B cell (primary cell): ENCODE measurements at regions not wholly inside any gene's neighbourhood (a gene's known extent, or its start where the extent isn't known, plus 50 kb on each side); places are given as distances from the start of the nearest gene placed in this dataset.

Source experiments
- EZH2 ChIP-seq: IDR thresholded peaks from 2 replicates; pipeline ENCODE4 v1.6.1; 2012; ENCODE audit warnings: borderline replicate concordance, low read depth, mild to moderate bottlenecking, moderate library complexity, low read length; ENCODE audit not compliant: insufficient read depth, poor library complexity, severe bottlenecking
- TF ChIP-seq, protein P1 (sequence below): fragments of 200-600 bp; IDR thresholded peaks from one replicate; pipeline ENCODE4 v1.8.0; 2022; ENCODE audit warnings: antibody characterized with exemption, mild to moderate bottlenecking

DNA sequence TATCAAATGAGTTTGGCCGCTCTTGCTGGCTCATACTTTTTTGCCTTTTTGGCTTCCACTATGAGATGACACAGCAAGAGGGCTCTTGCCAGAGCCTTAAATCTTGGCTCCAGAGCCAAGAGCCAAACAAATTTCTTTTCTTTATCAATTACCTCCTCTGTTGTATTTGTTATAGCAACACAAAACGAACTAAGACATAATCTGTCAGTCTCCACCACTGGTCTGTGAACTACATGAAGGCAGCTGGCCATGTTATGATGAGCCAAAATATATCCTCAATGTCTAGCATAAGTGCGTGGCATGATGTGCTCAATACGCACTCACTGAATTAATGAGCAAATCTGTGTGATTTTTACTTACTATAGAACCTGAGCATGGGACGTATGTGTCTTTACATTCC lies 220.0 kb upstream of the ZNF217 start:
- TF ChIP-seq, protein P1, sequence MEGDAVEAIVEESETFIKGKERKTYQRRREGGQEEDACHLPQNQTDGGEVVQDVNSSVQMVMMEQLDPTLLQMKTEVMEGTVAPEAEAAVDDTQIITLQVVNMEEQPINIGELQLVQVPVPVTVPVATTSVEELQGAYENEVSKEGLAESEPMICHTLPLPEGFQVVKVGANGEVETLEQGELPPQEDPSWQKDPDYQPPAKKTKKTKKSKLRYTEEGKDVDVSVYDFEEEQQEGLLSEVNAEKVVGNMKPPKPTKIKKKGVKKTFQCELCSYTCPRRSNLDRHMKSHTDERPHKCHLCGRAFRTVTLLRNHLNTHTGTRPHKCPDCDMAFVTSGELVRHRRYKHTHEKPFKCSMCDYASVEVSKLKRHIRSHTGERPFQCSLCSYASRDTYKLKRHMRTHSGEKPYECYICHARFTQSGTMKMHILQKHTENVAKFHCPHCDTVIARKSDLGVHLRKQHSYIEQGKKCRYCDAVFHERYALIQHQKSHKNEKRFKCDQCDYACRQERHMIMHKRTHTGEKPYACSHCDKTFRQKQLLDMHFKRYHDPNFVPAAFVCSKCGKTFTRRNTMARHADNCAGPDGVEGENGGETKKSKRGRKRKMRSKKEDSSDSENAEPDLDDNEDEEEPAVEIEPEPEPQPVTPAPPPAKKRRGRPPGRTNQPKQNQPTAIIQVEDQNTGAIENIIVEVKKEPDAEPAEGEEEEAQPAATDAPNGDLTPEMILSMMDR: no peak
- no peak for TF ChIP-seq EZH2
